Kidney (tissue), 13 donors: ENCODE measurements at regions not wholly inside any gene's neighbourhood (a gene's known extent, or its start where the extent isn't known, plus 50 kb on each side); places are given as distances from the start of the nearest gene placed in this dataset.

Source experiments
- DNase-seq, 5 donors: peaks; one replicate each; pipeline ENCODE4 v3.0.0-alpha.2; 2013 to 2020
- FAIRE-seq: peaks from 2 replicates; lab custom pipeline; 2012; peaks lifted over from hg19 to GRCh38; lab: Jason Lieb, UNC
- H3K27ac ChIP-seq, 2 donors: one replicate each; pipeline ENCODE4 v1.7.0; 2013; ENCODE audit warnings: low read depth in 2 of 2, low read length in 2 of 2, inconsistent platforms in 1 of 2
- H3K27me3 ChIP-seq: one replicate; pipeline ENCODE4 v1.7.1; 2013; ENCODE audit warnings: low read length, inconsistent platforms; ENCODE audit not compliant: control insufficient read depth, insufficient read depth
- H3K36me3 ChIP-seq, 3 donors: one replicate each; pipeline versions ENCODE4 v1.7.0 to v1.7.1; 2013; ENCODE audit warnings: low read length in 3 of 3, control low read depth in 1 of 3, inconsistent platforms in 1 of 3; ENCODE audit not compliant: insufficient read depth in 3 of 3, control insufficient read depth in 2 of 3
- H3K4me1 ChIP-seq, 3 donors: one replicate each; pipeline versions ENCODE4 v1.7.0 to v1.7.1; 2013; ENCODE audit warnings: low read length in 3 of 3, inconsistent platforms in 1 of 3, low read depth in 1 of 3; ENCODE audit not compliant: control insufficient read depth in 2 of 3, insufficient read depth in 2 of 3
- H3K4me3 ChIP-seq, 3 donors: one replicate each; pipeline versions ENCODE4 v1.7.0 to v1.8.1; 2013; ENCODE audit warnings: low read length in 3 of 3, control low read depth in 1 of 3, inconsistent platforms in 1 of 3
- H3K9ac ChIP-seq, 3 donors: one replicate each; pipeline versions ENCODE4 v1.7.0 to v1.7.1; 2013; ENCODE audit warnings: low read length in 3 of 3, control low read depth in 1 of 3, inconsistent platforms in 1 of 3
- H3K9me3 ChIP-seq, 3 donors: one replicate each; pipeline versions ENCODE4 v1.7.0 to v1.7.1; 2013; ENCODE audit warnings: low read length in 3 of 3, control low read depth in 1 of 3, inconsistent platforms in 1 of 3; ENCODE audit not compliant: control insufficient read depth in 2 of 3, insufficient read depth in 1 of 3
- CTCF ChIP-seq: IDR thresholded peaks from 3 replicates; pipeline ENCODE4 v1.5.1; 2012; ENCODE audit warnings: mild to moderate bottlenecking, moderate library complexity, borderline replicate concordance; ENCODE audit not compliant: insufficient read depth; ENCODE audit errors: extremely low read depth
- intact Hi-C: fragments of 100-400 bp; cut with DNase I; formaldehyde crosslinking; loops from one replicate; pipeline ENCODE4 v1.11.1; 2022
- donor health status: control.
- donor health status: control.
- donor health status: control.
- donor health status: control.
- donor health status: control.
- donor health status: DM: yes; HTN: yes; CAD: no.
- donor health status: Normal renal cell carcinoma (clear cell type).

GRCh38 chr15:61421470-61421869, 192.4 kb upstream of the RORA start:
- no peak for FAIRE-seq
- Histone ChIP-seq H3K36me3 (no peaks in the 10 kb centered on the region), H3K4me1 (no peaks in the 10 kb centered on the region), H3K9me3 (no peaks in the 10 kb centered on the region), H3K27ac (no peak overlapping the region), H3K27me3 (no peaks in the 10 kb centered on the region), H3K4me3 (no peak overlapping the region), H3K9ac (no peak overlapping the region)
- DNase-seq: no peak
- intact Hi-C loops: no loop called here
- no peak for TF ChIP-seq CTCF

- TF ChIP-seq CTCF: no peak
- no peak for DNase-seq
- Histone ChIP-seq H3K9me3 (no peaks in the 10 kb centered on the region), H3K27ac (no peak overlapping the region), H3K4me3 (no peak overlapping the region), H3K4me1 (no peaks in the 10 kb centered on the region), H3K27me3 (no peaks in the 10 kb centered on the region), H3K36me3 (no peaks in the 10 kb centered on the region), H3K9ac (no peak overlapping the region)
- no peak for FAIRE-seq
- intact Hi-C loops: no loop called here
These were observed 191.4 kb upstream of the RORA start for GRCh38 chr15:61420546-61420945.

GRCh38 chr15:61415617-61416120, 186.6 kb upstream of the RORA start:
- Histone ChIP-seq H3K9ac (no peak overlapping the region), H3K9me3 (no peaks in the 10 kb centered on the region), H3K4me1 (no peaks in the 10 kb centered on the region), H3K36me3 (no peaks in the 10 kb centered on the region), H3K4me3 (no peak overlapping the region), H3K27me3 (no peaks in the 10 kb centered on the region), H3K27ac (no peak overlapping the region)
- FAIRE-seq: no peak
- TF ChIP-seq CTCF: no peak
- intact Hi-C loops: no loop called here
- DNase-seq: peak in 1 of 5 donors; percentile 15
